ENCODE measurements at regions not wholly inside any gene's neighbourhood (a gene's known extent, or its start where the extent isn't known, plus 50 kb on each side); places are given as distances from the start of the nearest gene placed in this dataset.

- no peak for DNase-seq (ENCODE audit: low read depth)
Observed at GRCh38 chr7:46672861-46673260, 751.8 kb upstream of the IGFBP3 start.

- DNase-seq (ENCODE audit: low read depth): no peak
Observed at GRCh38 chr7:46671108-46671769, 750.2 kb upstream of the IGFBP3 start.

GRCh38 chr7:46669028-46669427, 748.0 kb upstream of the IGFBP3 start:
- no peak for DNase-seq (ENCODE audit: low read depth)

GRCh38 chr7:46664453-46664852, 743.4 kb upstream of the IGFBP3 start:
- no peak for DNase-seq (ENCODE audit: low read depth)

GRCh38 chr7:46663025-46663424, 742.0 kb upstream of the IGFBP3 start:
- DNase-seq (ENCODE audit: low read depth): no peak

GRCh38 chr7:46661431-46661830, 740.4 kb upstream of the IGFBP3 start:
- DNase-seq (ENCODE audit: low read depth): no peak

GRCh38 chr7:46660402-46660980, 739.4 kb upstream of the IGFBP3 start:
- DNase-seq (ENCODE audit: low read depth): no peak

- DNase-seq (ENCODE audit: low read depth): no peak
Observed at GRCh38 chr7:46658281-46658680, 737.2 kb upstream of the IGFBP3 start.

GRCh38 chr7:46654546-46655443, 733.7 kb upstream of the IGFBP3 start:
- DNase-seq (ENCODE audit: low read depth): no peak

- no peak for DNase-seq (ENCODE audit: low read depth)
Observed at GRCh38 chr7:46653848-46654247, 732.8 kb upstream of the IGFBP3 start.

- DNase-seq (ENCODE audit: low read depth): no peak
Observed at GRCh38 chr7:46652317-46652716, 731.2 kb upstream of the IGFBP3 start.

- no peak for DNase-seq (ENCODE audit: low read depth)
Observed at GRCh38 chr7:46651561-46652088, 730.6 kb upstream of the IGFBP3 start.

GRCh38 chr7:46651070-46651469, 730.0 kb upstream of the IGFBP3 start:
- DNase-seq (ENCODE audit: low read depth): no peak

GRCh38 chr7:46649876-46650275, 728.8 kb upstream of the IGFBP3 start:
- no peak for DNase-seq (ENCODE audit: low read depth)

GRCh38 chr7:46637793-46638735, 717.0 kb upstream of the IGFBP3 start:
- DNase-seq (ENCODE audit: low read depth): no peak

GRCh38 chr7:46636022-46636421, 715.0 kb upstream of the IGFBP3 start:
- DNase-seq (ENCODE audit: low read depth): no peak

- no peak for DNase-seq (ENCODE audit: low read depth)
Observed at GRCh38 chr7:46633630-46634240, 712.7 kb upstream of the IGFBP3 start.

GRCh38 chr7:46633200-46633599, 712.1 kb upstream of the IGFBP3 start:
- DNase-seq (ENCODE audit: low read depth): no peak

- DNase-seq (ENCODE audit: low read depth): peak; percentile 28
Observed at GRCh38 chr7:46630031-46630430, 709.0 kb upstream of the IGFBP3 start.

- no peak for DNase-seq (ENCODE audit: low read depth)
Observed at GRCh38 chr7:46628389-46628788, 707.3 kb upstream of the IGFBP3 start.

GRCh38 chr7:46626691-46627310, 705.7 kb upstream of the IGFBP3 start:
- DNase-seq (ENCODE audit: low read depth): peak; percentile 51
